Endothelial cell (in vitro differentiated cells): ENCODE measurements at regions not wholly inside any gene's neighbourhood (a gene's known extent, or its start where the extent isn't known, plus 50 kb on each side); places are given as distances from the start of the nearest gene placed in this dataset.
A peak's percentile ranks its signal among the peaks of the same experiment; 100 is the strongest.
"Not testable (repeated sequence)": the region's sequence is repeated elsewhere in the genome, so short reads cannot be mapped to it uniquely, and the experiment has no call there.

ENCODE experiments used
- DNase-seq: peaks from one replicate; pipeline ENCODE4 v3.0.0; 2021; ENCODE audit warnings: low spot score
- H3K27ac Mint-ChIP-seq: one replicate; pipeline ENCODE4 v1.8.0; 2021; ENCODE audit warnings: mixed read lengths, inconsistent platforms; ENCODE audit not compliant: unreplicated experiment
- H3K27me3 Mint-ChIP-seq: one replicate; pipeline ENCODE4 v1.8.0; 2021; ENCODE audit warnings: mild to moderate bottlenecking, moderate library complexity, mixed read lengths, inconsistent platforms; ENCODE audit not compliant: unreplicated experiment
- H3K36me3 Mint-ChIP-seq: one replicate; pipeline ENCODE4 v1.8.0; 2021; ENCODE audit warnings: mild to moderate bottlenecking, low read depth, mixed read lengths, inconsistent platforms; ENCODE audit not compliant: unreplicated experiment
- H3K4me1 Mint-ChIP-seq: one replicate; pipeline ENCODE4 v1.8.0; 2021; ENCODE audit warnings: mild to moderate bottlenecking, mixed read lengths, inconsistent platforms; ENCODE audit not compliant: unreplicated experiment
- H3K4me3 Mint-ChIP-seq: one replicate; pipeline ENCODE4 v1.8.0; 2021; ENCODE audit warnings: mild to moderate bottlenecking, mixed read lengths, inconsistent platforms; ENCODE audit not compliant: unreplicated experiment
- H3K9me3 Mint-ChIP-seq: one replicate; pipeline ENCODE4 v1.8.0; 2021; ENCODE audit warnings: mixed read lengths, inconsistent platforms; ENCODE audit not compliant: unreplicated experiment
- CTCF ChIP-seq: fragments of 200-600 bp; sonication (generic); IDR thresholded peaks from one replicate; pipeline ENCODE4 v1.5.0; 2021; ENCODE audit warnings: antibody characterized with exemption; ENCODE audit not compliant: unreplicated experiment

GRCh38 chr20:29497261-29497671, 1760.2 kb upstream of the DEFB115 start:
- H3K36me3 Mint-ChIP-seq: no peaks in the 10 kb centered on the region
- DNase-seq: no peak
- no peak overlapping the region for H3K27ac Mint-ChIP-seq
- H3K4me1 Mint-ChIP-seq: no peaks in the 10 kb centered on the region
- H3K9me3 Mint-ChIP-seq: peaks cover 13% of the 10 kb centered on the region
- no peaks in the 10 kb centered on the region for H3K27me3 Mint-ChIP-seq
- H3K4me3 Mint-ChIP-seq: no peak overlapping the region
- no peak for TF ChIP-seq CTCF

- DNase-seq, H3K27ac Mint-ChIP-seq, H3K4me1 Mint-ChIP-seq, H3K27me3 Mint-ChIP-seq, H3K36me3 Mint-ChIP-seq, H3K4me3 Mint-ChIP-seq: not testable (repeated sequence)
- H3K9me3 Mint-ChIP-seq: peaks cover 13% of the 10 kb centered on the region
Measured at GRCh38 chr20:29497684-29498083, 1759.8 kb upstream of the DEFB115 start.

GRCh38 chr20:29500738-29501137, 1756.7 kb upstream of the DEFB115 start:
- not testable (repeated sequence) for H3K4me3 Mint-ChIP-seq, H3K27ac Mint-ChIP-seq, H3K36me3 Mint-ChIP-seq, H3K27me3 Mint-ChIP-seq, H3K9me3 Mint-ChIP-seq, H3K4me1 Mint-ChIP-seq, DNase-seq

- H3K4me1 Mint-ChIP-seq, H3K36me3 Mint-ChIP-seq, DNase-seq, H3K4me3 Mint-ChIP-seq, H3K27ac Mint-ChIP-seq, H3K27me3 Mint-ChIP-seq: not testable (repeated sequence)
- peaks cover 28% of the 10 kb centered on the region for H3K9me3 Mint-ChIP-seq
Measured at GRCh38 chr20:29514634-29515033, 1742.8 kb upstream of the DEFB115 start.

- not testable (repeated sequence) for DNase-seq, H3K4me1 Mint-ChIP-seq, H3K4me3 Mint-ChIP-seq, H3K36me3 Mint-ChIP-seq, H3K27ac Mint-ChIP-seq, H3K27me3 Mint-ChIP-seq
- H3K9me3 Mint-ChIP-seq: peaks cover 34% of the 10 kb centered on the region
Measured at GRCh38 chr20:29516847-29517246, 1740.6 kb upstream of the DEFB115 start.

GRCh38 chr20:29519610-29520241, 1737.7 kb upstream of the DEFB115 start:
- H3K36me3 Mint-ChIP-seq, H3K4me1 Mint-ChIP-seq, H3K4me3 Mint-ChIP-seq, H3K27ac Mint-ChIP-seq, H3K27me3 Mint-ChIP-seq, DNase-seq: not testable (repeated sequence)
- peak; percentile 59 for TF ChIP-seq CTCF
- peaks cover 25% of the 10 kb centered on the region for H3K9me3 Mint-ChIP-seq

- H3K4me1 Mint-ChIP-seq, H3K27me3 Mint-ChIP-seq, H3K4me3 Mint-ChIP-seq, H3K27ac Mint-ChIP-seq, DNase-seq, H3K36me3 Mint-ChIP-seq: not testable (repeated sequence)
- peaks cover 11% of the 10 kb centered on the region for H3K9me3 Mint-ChIP-seq
- TF ChIP-seq CTCF: peak; percentile 36
Measured at GRCh38 chr20:29533566-29534177, 1723.8 kb upstream of the DEFB115 start.

- peaks cover 27% of the 10 kb centered on the region for H3K9me3 Mint-ChIP-seq
- H3K4me1 Mint-ChIP-seq, H3K4me3 Mint-ChIP-seq, H3K27ac Mint-ChIP-seq, H3K36me3 Mint-ChIP-seq, DNase-seq: not testable (repeated sequence)
- peaks cover 14% of the 10 kb centered on the region for H3K27me3 Mint-ChIP-seq
Measured at GRCh38 chr20:29566901-29567635, 1690.4 kb upstream of the DEFB115 start.

- not testable (repeated sequence) for DNase-seq, H3K4me3 Mint-ChIP-seq, H3K27ac Mint-ChIP-seq, H3K36me3 Mint-ChIP-seq, H3K4me1 Mint-ChIP-seq
- peaks cover 23% of the 10 kb centered on the region for H3K9me3 Mint-ChIP-seq
- peaks cover 11% of the 10 kb centered on the region for H3K27me3 Mint-ChIP-seq
Measured at GRCh38 chr20:29567671-29568070, 1689.8 kb upstream of the DEFB115 start.
